ENCODE measurements at regions not wholly inside any gene's neighbourhood (a gene's known extent, or its start where the extent isn't known, plus 50 kb on each side); places are given as distances from the start of the nearest gene placed in this dataset.

DNA sequence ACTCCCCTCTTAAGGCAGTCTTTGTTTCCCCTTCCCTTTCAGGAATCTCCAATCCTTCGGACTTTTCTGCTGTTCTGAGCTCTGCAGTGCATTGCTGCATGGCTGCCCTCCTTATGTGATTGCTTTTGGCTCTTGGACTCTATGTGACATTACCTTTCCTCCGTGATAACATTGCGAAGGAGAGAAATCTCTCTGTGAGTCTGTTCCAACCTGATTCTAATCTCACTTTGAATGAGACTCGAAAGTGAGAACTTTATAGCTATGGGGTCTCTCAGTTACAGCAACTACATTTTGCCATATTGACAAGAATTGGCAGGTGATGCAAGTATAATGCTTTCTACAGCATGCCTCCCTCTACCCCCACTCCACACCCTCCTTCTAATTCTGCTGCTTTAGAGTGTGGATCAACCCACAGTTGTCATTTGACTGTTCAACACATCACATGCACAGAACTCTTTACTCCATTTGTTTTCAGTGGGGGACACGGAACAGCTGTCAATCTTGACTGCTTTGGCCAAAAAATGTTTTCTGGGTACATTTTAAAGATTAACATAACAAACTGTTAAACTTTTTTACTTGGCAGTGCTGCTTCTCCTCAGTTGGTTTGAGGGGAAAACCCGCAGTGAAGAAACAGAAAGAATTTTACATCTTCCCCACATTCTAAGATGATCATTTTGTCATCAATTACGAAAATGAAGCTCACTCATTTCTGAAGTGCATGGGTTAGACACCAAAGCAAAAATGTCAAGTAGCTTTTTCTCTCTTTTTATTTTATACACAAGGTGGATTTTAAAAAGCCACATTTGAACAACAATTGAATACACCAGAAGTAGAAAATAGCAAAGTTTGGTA, 125.5 kb upstream of the RMST start:
- TF ChIP-seq ZNF76 (tag by site-specific recombination; IDR thresholded peaks at IDR 0.05; ENCODE audit: borderline replicate concordance, low read depth) (no peak), PRDM1 (tag by site-specific recombination; IDR thresholded peaks at IDR 0.05) (no peak), ZNF558 (tag by site-specific recombination; IDR thresholded peaks at IDR 0.05) (no peak), BCL11A (tag by site-specific recombination; IDR thresholded peaks at IDR 0.05; ENCODE audit: low read depth) (no peak), WT1 (tag by site-specific recombination; IDR thresholded peaks at IDR 0.05) (no peak), ZNF302 (tag by site-specific recombination; IDR thresholded peaks at IDR 0.05; ENCODE audit: low read depth) (no peak), ZNF311 (tag by site-specific recombination; IDR thresholded peaks at IDR 0.05; ENCODE audit: borderline replicate concordance) (no peak)
- TF ChIP-seq, protein P1, sequence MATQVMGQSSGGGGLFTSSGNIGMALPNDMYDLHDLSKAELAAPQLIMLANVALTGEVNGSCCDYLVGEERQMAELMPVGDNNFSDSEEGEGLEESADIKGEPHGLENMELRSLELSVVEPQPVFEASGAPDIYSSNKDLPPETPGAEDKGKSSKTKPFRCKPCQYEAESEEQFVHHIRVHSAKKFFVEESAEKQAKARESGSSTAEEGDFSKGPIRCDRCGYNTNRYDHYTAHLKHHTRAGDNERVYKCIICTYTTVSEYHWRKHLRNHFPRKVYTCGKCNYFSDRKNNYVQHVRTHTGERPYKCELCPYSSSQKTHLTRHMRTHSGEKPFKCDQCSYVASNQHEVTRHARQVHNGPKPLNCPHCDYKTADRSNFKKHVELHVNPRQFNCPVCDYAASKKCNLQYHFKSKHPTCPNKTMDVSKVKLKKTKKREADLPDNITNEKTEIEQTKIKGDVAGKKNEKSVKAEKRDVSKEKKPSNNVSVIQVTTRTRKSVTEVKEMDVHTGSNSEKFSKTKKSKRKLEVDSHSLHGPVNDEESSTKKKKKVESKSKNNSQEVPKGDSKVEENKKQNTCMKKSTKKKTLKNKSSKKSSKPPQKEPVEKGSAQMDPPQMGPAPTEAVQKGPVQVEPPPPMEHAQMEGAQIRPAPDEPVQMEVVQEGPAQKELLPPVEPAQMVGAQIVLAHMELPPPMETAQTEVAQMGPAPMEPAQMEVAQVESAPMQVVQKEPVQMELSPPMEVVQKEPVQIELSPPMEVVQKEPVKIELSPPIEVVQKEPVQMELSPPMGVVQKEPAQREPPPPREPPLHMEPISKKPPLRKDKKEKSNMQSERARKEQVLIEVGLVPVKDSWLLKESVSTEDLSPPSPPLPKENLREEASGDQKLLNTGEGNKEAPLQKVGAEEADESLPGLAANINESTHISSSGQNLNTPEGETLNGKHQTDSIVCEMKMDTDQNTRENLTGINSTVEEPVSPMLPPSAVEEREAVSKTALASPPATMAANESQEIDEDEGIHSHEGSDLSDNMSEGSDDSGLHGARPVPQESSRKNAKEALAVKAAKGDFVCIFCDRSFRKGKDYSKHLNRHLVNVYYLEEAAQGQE (tag by site-specific recombination; IDR thresholded peaks at IDR 0.05) = no peak
- TF ChIP-seq, protein P2, sequence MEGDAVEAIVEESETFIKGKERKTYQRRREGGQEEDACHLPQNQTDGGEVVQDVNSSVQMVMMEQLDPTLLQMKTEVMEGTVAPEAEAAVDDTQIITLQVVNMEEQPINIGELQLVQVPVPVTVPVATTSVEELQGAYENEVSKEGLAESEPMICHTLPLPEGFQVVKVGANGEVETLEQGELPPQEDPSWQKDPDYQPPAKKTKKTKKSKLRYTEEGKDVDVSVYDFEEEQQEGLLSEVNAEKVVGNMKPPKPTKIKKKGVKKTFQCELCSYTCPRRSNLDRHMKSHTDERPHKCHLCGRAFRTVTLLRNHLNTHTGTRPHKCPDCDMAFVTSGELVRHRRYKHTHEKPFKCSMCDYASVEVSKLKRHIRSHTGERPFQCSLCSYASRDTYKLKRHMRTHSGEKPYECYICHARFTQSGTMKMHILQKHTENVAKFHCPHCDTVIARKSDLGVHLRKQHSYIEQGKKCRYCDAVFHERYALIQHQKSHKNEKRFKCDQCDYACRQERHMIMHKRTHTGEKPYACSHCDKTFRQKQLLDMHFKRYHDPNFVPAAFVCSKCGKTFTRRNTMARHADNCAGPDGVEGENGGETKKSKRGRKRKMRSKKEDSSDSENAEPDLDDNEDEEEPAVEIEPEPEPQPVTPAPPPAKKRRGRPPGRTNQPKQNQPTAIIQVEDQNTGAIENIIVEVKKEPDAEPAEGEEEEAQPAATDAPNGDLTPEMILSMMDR (tag by site-specific recombination; IDR thresholded peaks at IDR 0.05) = no peak
